Loucy (cell line): ENCODE measurements at regions not wholly inside any gene's neighbourhood (a gene's known extent, or its start where the extent isn't known, plus 50 kb on each side); places are given as distances from the start of the nearest gene placed in this dataset.

Experiments used
- H2AFZ ChIP-seq: fragments of 200-600 bp; sonication (generic); 2 replicates; pipeline ENCODE4 v1.6.0; 2016; ENCODE audit warnings: antibody characterized with exemption, mild to moderate bottlenecking, low read length, moderate library complexity
- H3F3A ChIP-seq: fragments of 200-600 bp; 2 replicates; pipeline ENCODE4 v1.6.0; 2016; ENCODE audit warnings: antibody characterized with exemption, low read depth, mild to moderate bottlenecking
- H3K27me3 ChIP-seq: fragments of 200-600 bp; sonication (generic); 2 replicates; pipeline ENCODE4 v1.6.1; 2014; ENCODE audit warnings: low read length, mild to moderate bottlenecking; ENCODE audit not compliant: insufficient read depth, poor library complexity, severe bottlenecking
- H3K36me3 ChIP-seq: fragments of 200-600 bp; sonication (generic); 2 replicates; pipeline ENCODE4 v1.6.1; 2016; ENCODE audit warnings: low read length; ENCODE audit not compliant: insufficient read depth
- H3K4me1 ChIP-seq: fragments of 200-600 bp; sonication (generic); 2 replicates; pipeline ENCODE4 v1.5.1; 2014; ENCODE audit warnings: low read length, mild to moderate bottlenecking; ENCODE audit not compliant: insufficient read depth, poor library complexity, severe bottlenecking
- H3K4me2 ChIP-seq: fragments of 200-600 bp; sonication (generic); 2 replicates; pipeline ENCODE4 v1.6.0; 2014; ENCODE audit warnings: antibody characterized with exemption, low read length, low read depth, mild to moderate bottlenecking; ENCODE audit not compliant: poor library complexity, severe bottlenecking
- H3K4me3 ChIP-seq: fragments of 200-600 bp; sonication (generic); 2 replicates; pipeline ENCODE4 v1.5.1; 2014; ENCODE audit warnings: low read length, mild to moderate bottlenecking, mixed read lengths; ENCODE audit not compliant: poor library complexity, severe bottlenecking
- H3K79me2 ChIP-seq: fragments of 200-600 bp; sonication (generic); 2 replicates; pipeline ENCODE4 v1.6.1; 2014; ENCODE audit warnings: low read length; ENCODE audit not compliant: insufficient read depth
- H3K9ac ChIP-seq: fragments of 200-600 bp; sonication (generic); 2 replicates; pipeline ENCODE4 v1.6.0; 2014; ENCODE audit warnings: mild to moderate bottlenecking, low read depth, low read length, moderate library complexity; ENCODE audit not compliant: poor library complexity, severe bottlenecking
- H3K9me2 ChIP-seq: fragments of 200-600 bp; sonication (generic); replicated peaks from 2 replicates; pipeline ENCODE4 v1.6.1; 2016; ENCODE audit warnings: low read depth, low read length, mixed read lengths
- H3K9me3 ChIP-seq: fragments of 200-600 bp; sonication (generic); 2 replicates; pipeline ENCODE4 v1.6.1; 2014; ENCODE audit warnings: mild to moderate bottlenecking, antibody characterized with exemption, low read length, low read depth; ENCODE audit not compliant: insufficient read depth
- H4K20me1 ChIP-seq: fragments of 200-600 bp; sonication (generic); 2 replicates; pipeline ENCODE4 v1.6.0; 2014; ENCODE audit warnings: antibody characterized with exemption, low read length, mild to moderate bottlenecking; ENCODE audit not compliant: insufficient read depth, poor library complexity, severe bottlenecking
- CTCF ChIP-seq: fragments of 200-600 bp; sonication (generic); conservative IDR thresholded peaks from 2 replicates; pipeline ENCODE4 v1.5.1; 2014; ENCODE audit warnings: mild to moderate bottlenecking, antibody characterized with exemption, low read length
- EZH2phosphoT487 ChIP-seq: fragments of 200-600 bp; IDR thresholded peaks from 2 replicates; pipeline ENCODE4 v1.6.1; 2018; ENCODE audit warnings: antibody characterized with exemption, mild to moderate bottlenecking, moderate library complexity, borderline replicate concordance

- Histone ChIP-seq H3K4me3 (no peak overlapping the region), H3K4me1 (no peaks in the 10 kb centered on the region), H4K20me1 (no peaks in the 10 kb centered on the region), H3K9me2 (no peaks in the 10 kb centered on the region), H3K79me2 (no peaks in the 10 kb centered on the region), H3K9ac (no peak overlapping the region), H3K9me3 (no peaks in the 10 kb centered on the region), H2AFZ (no peak overlapping the region), H3K27me3 (no peaks in the 10 kb centered on the region), H3F3A (no peaks in the 10 kb centered on the region), H3K4me2 (no peak overlapping the region), H3K36me3 (no peaks in the 10 kb centered on the region)
- TF ChIP-seq CTCF, result no peak
- TF ChIP-seq EZH2phosphoT487, result no peak
These were observed 305.9 kb upstream of the TMCO5A start for GRCh38 chr15:37628507-37628906.

GRCh38 chr15:37636736-37637135, 297.7 kb upstream of the TMCO5A start:
- no peaks in the 10 kb centered on the region for H3K9me3 ChIP-seq
- TF ChIP-seq EZH2phosphoT487 (no peak), CTCF (no peak)
- no peaks in the 10 kb centered on the region for H3K79me2 ChIP-seq
- H3K36me3 ChIP-seq, result no peaks in the 10 kb centered on the region
- no peaks in the 10 kb centered on the region for H4K20me1 ChIP-seq
- H3F3A ChIP-seq, result no peaks in the 10 kb centered on the region
- no peaks in the 10 kb centered on the region for H3K4me1 ChIP-seq
- H3K4me2 ChIP-seq, result no peak overlapping the region
- H3K9me2 ChIP-seq, result no peaks in the 10 kb centered on the region
- no peak overlapping the region for H2AFZ ChIP-seq
- no peaks in the 10 kb centered on the region for H3K27me3 ChIP-seq
- H3K9ac ChIP-seq, result no peak overlapping the region
- H3K4me3 ChIP-seq, result no peak overlapping the region

GRCh38 chr15:37638116-37638515, 296.3 kb upstream of the TMCO5A start:
- Histone ChIP-seq H4K20me1 (no peaks in the 10 kb centered on the region), H3K9ac (no peak overlapping the region), H3K9me3 (no peaks in the 10 kb centered on the region), H3K4me3 (no peak overlapping the region), H3K79me2 (no peaks in the 10 kb centered on the region), H3K4me2 (no peak overlapping the region), H2AFZ (no peak overlapping the region), H3K4me1 (no peaks in the 10 kb centered on the region), H3K27me3 (no peaks in the 10 kb centered on the region), H3F3A (no peaks in the 10 kb centered on the region), H3K36me3 (no peaks in the 10 kb centered on the region), H3K9me2 (no peaks in the 10 kb centered on the region)
- TF ChIP-seq EZH2phosphoT487 (no peak), CTCF (no peak)
